HCT116 (cell line): ENCODE measurements at regions not wholly inside any gene's neighbourhood (a gene's known extent, or its start where the extent isn't known, plus 50 kb on each side); places are given as distances from the start of the nearest gene placed in this dataset.

Experiments
- ATAC-seq: fragments of 200-7000 bp; cut with Tn5 transposase; 2 replicates; pipeline ENCODE4 v1.9.1; 2020; ENCODE audit warnings: mild to moderate bottlenecking, moderate library complexity
- BruUV-seq: library from RNA; stranded (reverse); fragments of 400-500 nt; replicated peaks from 2 replicates; lab custom pipeline; 2021; lab: Mats Ljungman, UMichigan
- CTCF ChIA-PET: fragments of 300-600 bp; sonication (Branson Sonifier 250); formaldehyde crosslinking; loops from one replicate; lab custom pipeline; 2021; ENCODE audit warnings: antibody characterized with exemption; lab: Charles Lee
- POLR2A ChIA-PET: fragments of 300-600, 350-600 bp; sonication (Branson Sonifier 250); formaldehyde crosslinking; loops from one replicate; lab custom pipeline; 2021; ENCODE audit warnings: antibody characterized with exemption; lab: Charles Lee
- RAD21 ChIA-PET, 2 experiments: fragments of 300-600 bp; sonication (Branson Sonifier 250); formaldehyde crosslinking; loops; one replicate each; lab custom pipeline; 2023; ENCODE audit warnings: low total read pairs in 2 of 2; ENCODE audit not compliant: uncharacterized antibody in 2 of 2, unreplicated experiment in 2 of 2, low non-redundant PET in 1 of 2; lab: Charles Lee
- DNase-seq: peaks from one replicate; pipeline ENCODE4 v3.0.0-alpha.2; 2010; ENCODE audit warnings: low read depth, low spot score
- H2AFZ ChIP-seq: fragments of 200-600 bp; shearing (Covaris generic), sonication (generic); 2 replicates; pipeline ENCODE4 v1.6.1; 2017; ENCODE audit warnings: low read depth, mixed run types, mixed read lengths, antibody characterized with exemption, low read length; ENCODE audit not compliant: poor library complexity, severe bottlenecking
- H3K27ac ChIP-seq: 2 replicates; pipeline ENCODE4 v1.5.1; 2012; ENCODE audit warnings: low read depth, low read length
- H3K27me3 ChIP-seq: fragments of 200-600 bp; sonication (generic); 2 replicates; pipeline ENCODE4 v1.6.1; 2016; ENCODE audit warnings: mixed run types, low read length, mixed read lengths; ENCODE audit not compliant: insufficient read depth
- H3K36me3 ChIP-seq, 2 experiments: fragments of 200-500 bp in 1 of 2; fragments of 200-600 bp in 1 of 2; sonication (Bioruptor generic) in 1 of 2; sonication (generic) in 1 of 2; 2 replicates each; pipeline versions ENCODE4 v1.5.1 to v1.6.1; 2014 to 2016; ENCODE audit warnings: low read length in 2 of 2, inconsistent platforms in 1 of 2, mixed read lengths in 1 of 2, mixed run types in 1 of 2; ENCODE audit not compliant: insufficient read depth in 2 of 2, control insufficient read depth in 1 of 2
- H3K4me1 ChIP-seq, 2 experiments: fragments of 200-600 bp in 1 of 2; sonication (generic) in 1 of 2; 2 replicates each; pipeline versions ENCODE4 v1.5.1 to v1.6.1; 2012 to 2017; ENCODE audit warnings: low read length in 2 of 2, inconsistent platforms in 1 of 2, mild to moderate bottlenecking in 1 of 2, mixed read lengths in 1 of 2, mixed run types in 1 of 2, moderate library complexity in 1 of 2; ENCODE audit not compliant: insufficient read depth in 2 of 2, control insufficient read depth in 1 of 2
- H3K4me2 ChIP-seq: fragments of 200-600 bp; sonication (generic); 2 replicates; pipeline ENCODE4 v1.6.1; 2017; ENCODE audit warnings: mixed run types, low read length, mixed read lengths
- H3K4me3 ChIP-seq, 2 experiments: fragments of 200-600 bp in 1 of 2; sonication (generic) in 1 of 2; replicated peaks in 1 of 2; 2 replicates each; pipeline ENCODE4 v1.5.1; 2011 to 2016; ENCODE audit warnings: low read length in 2 of 2, control low read depth in 1 of 2, low read depth in 1 of 2, mild to moderate bottlenecking in 1 of 2, mixed read lengths in 1 of 2, mixed run types in 1 of 2
- H3K79me2 ChIP-seq: fragments of 200-600 bp; sonication (generic); 2 replicates; pipeline ENCODE4 v1.6.1; 2017; ENCODE audit warnings: mild to moderate bottlenecking, mixed run types, low read length, moderate library complexity, mixed read lengths; ENCODE audit not compliant: insufficient read depth
- H3K9ac ChIP-seq: fragments of 200-600 bp; sonication (generic); 2 replicates; pipeline ENCODE4 v1.6.1; 2016; ENCODE audit warnings: low read length, mixed read lengths
- H3K9me2 ChIP-seq: fragments of 200-600 bp; sonication (generic), shearing (Covaris generic); 2 replicates; pipeline ENCODE4 v1.6.1; 2017; ENCODE audit warnings: mixed run types, mild to moderate bottlenecking, moderate library complexity; ENCODE audit not compliant: insufficient read depth
- H3K9me3 ChIP-seq, 2 experiments: fragments of 200-500 bp in 1 of 2; fragments of 200-600 bp in 1 of 2; sonication (Bioruptor generic) in 1 of 2; sonication (generic) in 1 of 2; 2 replicates each; pipeline ENCODE4 v1.6.1; 2014 to 2017; ENCODE audit warnings: low read length in 2 of 2, mixed read lengths in 2 of 2, inconsistent platforms in 1 of 2, low read depth in 1 of 2, mild to moderate bottlenecking in 1 of 2, mixed run types in 1 of 2, moderate library complexity in 1 of 2; ENCODE audit not compliant: control insufficient read depth in 1 of 2, insufficient read depth in 1 of 2
- H4K20me1 ChIP-seq: fragments of 200-600 bp; sonication (generic), shearing (Covaris generic); 2 replicates; pipeline ENCODE4 v1.6.1; 2017; ENCODE audit warnings: mixed run types, mild to moderate bottlenecking, moderate library complexity; ENCODE audit not compliant: insufficient read depth
- CEBPB ChIP-seq: IDR thresholded peaks from 2 replicates; pipeline ENCODE4 v1.6.1; 2012; ENCODE audit warnings: low read depth
- EZH2 ChIP-seq: fragments of 200-600 bp; sonication (generic); IDR thresholded peaks from 2 replicates; pipeline ENCODE4 v1.6.1; 2017; ENCODE audit warnings: antibody characterized with exemption, mixed run types
- POLR2A ChIP-seq: IDR thresholded peaks from 2 replicates; pipeline ENCODE4 v1.7.0; 2011; ENCODE audit warnings: borderline replicate concordance; ENCODE audit not compliant: insufficient read depth, insufficient read length; ENCODE audit errors: extremely low read depth
- SIN3A ChIP-seq: IDR thresholded peaks from 2 replicates; pipeline ENCODE4 v1.6.1; 2012; ENCODE audit warnings: low read depth
- SP1 ChIP-seq: IDR thresholded peaks from 2 replicates; pipeline ENCODE4 v1.6.1; 2012; ENCODE audit warnings: low read depth
- SRF ChIP-seq: IDR thresholded peaks from 2 replicates; pipeline ENCODE4 v1.6.1; 2012; ENCODE audit warnings: low read depth
- TCF7L2 ChIP-seq: IDR thresholded peaks from 2 replicates; pipeline ENCODE4 v1.7.0; 2011; ENCODE audit warnings: borderline replicate concordance, inconsistent platforms; ENCODE audit not compliant: insufficient read depth, insufficient read length; ENCODE audit errors: extremely low read depth
- intact Hi-C: fragments of 100-400 bp; cut with micrococcal nuclease; formaldehyde crosslinking; loops from 2 replicates; pipeline ENCODE4 v1.10.0; 2022

- Histone ChIP-seq H3K79me2 (no peaks in the 10 kb centered on the region), H3K27ac (no peak overlapping the region), H3K9me3 (no peaks in the 10 kb centered on the region), H3K4me3 (no peak overlapping the region), H2AFZ (no peak overlapping the region), H3K9me2 (no peaks in the 10 kb centered on the region), H3K36me3 (no peaks in the 10 kb centered on the region), H3K27me3 (no peaks in the 10 kb centered on the region), H3K4me1 (no peaks in the 10 kb centered on the region)
- no TSS peak for BruUV-seq
- no peak for ATAC-seq
- CTCF ChIA-PET, result no interaction called here
- intact Hi-C loops, result no loop called here
- no peak for TF ChIP-seq CEBPB
- no peak for TF ChIP-seq POLR2A
- no peak for TF ChIP-seq EZH2
- TF ChIP-seq SRF, result no peak
- no peak for TF ChIP-seq TCF7L2
- no peak for TF ChIP-seq SIN3A
- TF ChIP-seq SP1, result no peak
- TF ChIP-seq, all 23 proteins: peak for 0
- POLR2A ChIA-PET, result no interaction called here
- RAD21 ChIA-PET, result no interaction called here
- DNase-seq, result no peak
- Histone ChIP-seq H3K4me2 (no peak overlapping the region), H4K20me1 (no peaks in the 10 kb centered on the region), H3K9ac (no peak overlapping the region)
Measured at GRCh38 chr18:28404694-28405093, 227.8 kb upstream of the CDH2 start.

- Histone ChIP-seq H4K20me1 (no peaks in the 10 kb centered on the region), H3K9me2 (no peaks in the 10 kb centered on the region), H3K9me3 (no peaks in the 10 kb centered on the region), H3K36me3 (no peaks in the 10 kb centered on the region), H3K4me3 (no peak overlapping the region), H3K4me2 (no peak overlapping the region)
- ATAC-seq, result no peak
- intact Hi-C loops, result no loop called here
- POLR2A ChIA-PET, result no interaction called here
- DNase-seq, result no peak
- TF ChIP-seq SRF, result no peak
- TF ChIP-seq, all 23 proteins: peak for 0
- ChIA-PET CTCF (no interaction called here), RAD21 (no interaction called here)
- Histone ChIP-seq H2AFZ (no peak overlapping the region), H3K27me3 (no peaks in the 10 kb centered on the region), H3K27ac (no peak overlapping the region), H3K79me2 (no peaks in the 10 kb centered on the region), H3K9ac (no peak overlapping the region), H3K4me1 (no peaks in the 10 kb centered on the region)
- no TSS peak for BruUV-seq
Measured at GRCh38 chr18:28399781-28400362, 222.9 kb upstream of the CDH2 start.
